ENCODE measurements at regions not wholly inside any gene's neighbourhood (a gene's known extent, or its start where the extent isn't known, plus 50 kb on each side); places are given as distances from the start of the nearest gene placed in this dataset.
"Not testable (repeated sequence)": the region's sequence is repeated elsewhere in the genome, so short reads cannot be mapped to it uniquely, and the experiment has no call there.

GRCh38 chr18:4527826-4528225 lies 72.7 kb upstream of the DLGAP1 start:
- DNase-seq = not testable (repeated sequence)

GRCh38 chr18:4524096-4524495 lies 69.0 kb upstream of the DLGAP1 start:
- no peak for DNase-seq

GRCh38 chr18:4511166-4511565 lies 56.1 kb upstream of the DLGAP1 start:
- no peak for DNase-seq

GRCh38 chr18:4510711-4511110 lies 55.6 kb upstream of the DLGAP1 start:
- DNase-seq = peak in 1 of 5 donors; percentile 21

- DNase-seq = no peak
Measured at GRCh38 chr18:4510160-4510559, 55.1 kb upstream of the DLGAP1 start.
